T-cell (primary cell): ENCODE measurements at regions not wholly inside any gene's neighbourhood (a gene's known extent, or its start where the extent isn't known, plus 50 kb on each side); places are given as distances from the start of the nearest gene placed in this dataset.
A peak's percentile ranks its signal among the peaks of the same experiment; 100 is the strongest.

Experiments used
- ATAC-seq, 4 experiments: fragments of 200-7000 bp in 3 of 4; fragments of 150-1000 bp in 1 of 4; cut with Tn5 transposase; replicated peaks in 1 of 4; 1 replicate in 3 of 4; 2 replicates in 1 of 4; pipeline ENCODE4 v1.10.0; 2021; ENCODE audit warnings: moderate library complexity in 3 of 4, mild to moderate bottlenecking in 2 of 4, moderate number of reproducible peaks in 1 of 4
- CTCF ChIA-PET, 2 donors: fragments of 300-600 bp; sonication (Branson Sonifier 250); formaldehyde crosslinking; loops; one replicate each; lab custom pipeline; 2022; ENCODE audit warnings: antibody characterized with exemption in 2 of 2; lab: Charles Lee
- POLR2A ChIA-PET, 2 donors: fragments of 300-600 bp; sonication (Branson Sonifier 250); formaldehyde crosslinking; loops; one replicate each; lab custom pipeline; 2022; ENCODE audit warnings: antibody characterized with exemption in 2 of 2; lab: Charles Lee
- DNase-seq, 35 experiments: peaks; one replicate each; pipeline versions ENCODE4 v3.0.0 to v3.0.0-alpha.2; 2013 to 2023
- H3K27ac ChIP-seq: one replicate; pipeline ENCODE4 v1.5.1; 2013; ENCODE audit warnings: low read length
- H3K27me3 ChIP-seq, 2 experiments: replicated peaks in 1 of 2; 1 replicate in 1 of 2; 2 replicates in 1 of 2; pipeline versions ENCODE4 v1.6.1 to v1.7.0; 2013; ENCODE audit warnings: low read length in 1 of 2, mixed read lengths in 1 of 2; ENCODE audit not compliant: control insufficient read depth in 2 of 2, insufficient read depth in 2 of 2; ENCODE audit errors: extremely low read depth in 1 of 2
- H3K36me3 ChIP-seq, 2 donors: 1 replicate in 1 of 2; 2 replicates in 1 of 2; pipeline versions ENCODE4 v1.6.1 to v1.7.0; 2013; ENCODE audit warnings: low read length in 1 of 2; ENCODE audit not compliant: control insufficient read depth in 2 of 2, insufficient read depth in 1 of 2; ENCODE audit errors: extremely low read depth in 1 of 2
- H3K4me1 ChIP-seq, 2 experiments: 1 replicate in 1 of 2; 2 replicates in 1 of 2; pipeline versions ENCODE4 v1.6.1 to v1.7.0; 2013; ENCODE audit warnings: low read length in 2 of 2, mixed read lengths in 1 of 2; ENCODE audit not compliant: insufficient read depth in 2 of 2, control insufficient read depth in 1 of 2; ENCODE audit errors: extremely low read depth in 1 of 2
- H3K4me3 ChIP-seq, 2 donors: 1 replicate in 1 of 2; 2 replicates in 1 of 2; pipeline versions ENCODE4 v1.5.1 to v1.7.0; 2013; ENCODE audit warnings: mild to moderate bottlenecking in 2 of 2, low read length in 1 of 2, moderate library complexity in 1 of 2; ENCODE audit not compliant: control insufficient read depth in 1 of 2; ENCODE audit errors: extremely low read depth in 1 of 2
- H3K9me3 ChIP-seq: 2 replicates; pipeline ENCODE4 v1.7.0; 2013
- H3K27ac Mint-ChIP-seq, 2 donors: one replicate each; pipeline ENCODE4 v1.8.0; 2020 to 2021; ENCODE audit warnings: mild to moderate bottlenecking in 2 of 2, mixed read lengths in 2 of 2
- H3K27me3 Mint-ChIP-seq, 2 donors: one replicate each; pipeline ENCODE4 v1.8.0; 2021 to 2022; ENCODE audit warnings: mixed read lengths in 2 of 2
- H3K36me3 Mint-ChIP-seq: one replicate; pipeline ENCODE4 v1.8.0; 2021; ENCODE audit warnings: mixed read lengths
- H3K4me1 Mint-ChIP-seq, 3 donors: one replicate each; pipeline ENCODE4 v1.8.0; 2020 to 2022; ENCODE audit warnings: mixed read lengths in 3 of 3, mild to moderate bottlenecking in 1 of 3
- H3K4me3 Mint-ChIP-seq, 3 donors: one replicate each; pipeline ENCODE4 v1.8.0; 2020 to 2022; ENCODE audit warnings: mild to moderate bottlenecking in 3 of 3, mixed read lengths in 3 of 3, moderate library complexity in 3 of 3
- H3K9me3 Mint-ChIP-seq, 3 donors: one replicate each; pipeline ENCODE4 v1.8.0; 2020 to 2022; ENCODE audit warnings: mixed read lengths in 3 of 3
- WGBS: methylation state at CpG from one replicate; pipeline ENCODE4 v1.1.5; 2013; ENCODE audit warnings: missing lambda C conversion rate; ENCODE audit not compliant: insufficient coverage; 5-methylcytosine and 5-hydroxymethylcytosine counted together

DNA sequence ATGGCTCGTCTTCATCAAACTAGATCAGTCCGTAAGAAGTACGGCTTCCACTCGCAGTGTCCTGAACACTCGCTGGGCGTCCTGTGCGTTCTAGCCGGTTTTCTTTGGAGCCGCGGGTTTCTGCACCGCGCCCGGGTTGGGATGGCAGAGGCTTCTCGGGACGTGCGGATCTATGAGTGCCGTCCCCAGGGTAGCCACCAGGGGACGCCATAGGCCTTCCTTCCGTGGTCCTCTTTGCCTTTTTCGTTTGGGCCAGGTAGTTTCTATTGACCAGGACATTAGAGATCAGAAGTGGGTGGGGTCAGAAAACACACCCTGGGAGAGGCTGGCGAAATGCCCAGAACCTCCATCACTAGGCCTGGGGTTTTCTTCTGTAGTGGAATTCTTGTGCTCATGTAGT is 273.8 kb downstream of the FAM72C start:
- H3K27me3 Mint-ChIP-seq = peaks cover 0 to 79% of the 10 kb centered on the region in 2 donors
- H3K36me3 ChIP-seq = no peaks in the 10 kb centered on the region

DNA sequence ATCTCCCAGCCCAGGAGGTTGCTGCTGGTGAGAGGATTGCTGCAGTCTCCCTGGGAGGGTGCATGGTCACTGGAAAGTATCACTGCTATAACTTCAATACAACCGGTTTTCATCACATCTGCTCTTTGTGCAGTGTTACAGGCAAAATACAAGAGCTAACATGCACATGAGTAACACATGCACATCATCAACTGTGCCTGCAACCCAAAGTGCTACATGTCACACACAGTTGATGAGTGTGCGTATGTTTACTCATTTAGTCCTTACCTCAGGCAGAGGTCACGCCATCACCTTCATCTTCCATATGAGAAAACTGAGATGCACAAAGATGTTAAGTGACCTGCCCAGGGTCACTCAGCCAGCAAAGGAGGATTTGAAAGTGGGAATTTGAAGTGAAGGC is 277.7 kb downstream of the FAM72C start:
- peaks cover 4 to 54% of the 10 kb centered on the region in 2 experiments for H3K27me3 ChIP-seq
- Mint-ChIP-seq H3K9me3 (peaks cover 0 to 5% (median 0%) of the 10 kb centered on the region in 3 donors), H3K27ac (no peak overlapping the region), H3K36me3 (no peaks in the 10 kb centered on the region), H3K27me3 (peaks cover 0 to 88% of the 10 kb centered on the region in 2 donors), H3K4me1 (peaks cover 0 to 8% (median 5%) of the 10 kb centered on the region in 3 donors), H3K4me3 (no peak overlapping the region)
- DNase-seq (no peak), ATAC-seq (no peak)
- no peaks in the 10 kb centered on the region for H3K36me3 ChIP-seq
- no peaks in the 10 kb centered on the region for H3K9me3 ChIP-seq
- no peak overlapping the region for H3K27ac ChIP-seq
- CTCF ChIA-PET = no interaction called here
- POLR2A ChIA-PET = no interaction called here
- H3K4me3 ChIP-seq = no peak overlapping the region
- 60% methylated on average over 1 of the region's 3 CpGs for WGBS
- no peaks in the 10 kb centered on the region for H3K4me1 ChIP-seq

More for the DNA sequence above, 273.8 kb downstream of the FAM72C start:
- peak in 2 of 35 experiments; percentile 14 to 24 for DNase-seq
- Mint-ChIP-seq H3K9me3 (no peaks in the 10 kb centered on the region), H3K4me3 (no peak overlapping the region), H3K4me1 (peaks cover 0 to 12% (median 7%) of the 10 kb centered on the region in 3 donors), H3K27ac (no peak overlapping the region), H3K36me3 (no peaks in the 10 kb centered on the region)
- Histone ChIP-seq H3K4me3 (no peak overlapping the region), H3K27me3 (peaks cover 7 to 40% of the 10 kb centered on the region in 2 experiments), H3K9me3 (no peaks in the 10 kb centered on the region), H3K27ac (no peak overlapping the region), H3K4me1 (no peaks in the 10 kb centered on the region)
- CTCF ChIA-PET = no interaction called here
- POLR2A ChIA-PET = no interaction called here
- 10% methylated on average over 20 of the region's 21 CpGs for WGBS
- no peak for ATAC-seq

DNA sequence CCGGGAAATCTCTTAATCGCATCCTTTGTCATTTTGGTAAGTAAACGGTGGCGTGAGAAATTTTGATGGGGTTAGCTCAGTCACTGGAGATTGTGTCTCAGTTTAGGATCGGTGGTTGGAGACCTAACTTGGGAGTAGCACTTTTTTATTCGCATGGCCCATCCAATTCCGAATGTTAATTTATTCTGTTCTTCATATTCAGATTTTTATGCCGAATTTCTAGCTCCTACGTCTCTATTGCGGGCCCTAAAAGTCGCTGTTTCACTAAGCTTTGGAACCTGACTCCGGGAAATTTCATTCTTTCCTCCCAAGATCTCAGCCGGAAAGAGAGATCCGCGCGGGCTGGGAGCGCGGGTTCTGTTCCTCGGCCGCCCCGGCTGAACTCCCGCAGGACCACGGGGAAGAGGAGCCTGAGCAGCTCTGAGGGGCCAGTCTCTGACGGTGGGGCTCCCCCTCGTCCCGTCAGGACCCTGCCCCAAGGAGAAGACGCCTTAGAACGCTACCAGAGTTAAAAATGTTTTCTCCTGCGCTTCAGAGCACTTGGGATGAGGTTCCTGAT is 279.7 kb downstream of the FAM72C start:
- Histone ChIP-seq H3K4me3 (no peak overlapping the region), H3K36me3 (no peaks in the 10 kb centered on the region), H3K27ac (no peak overlapping the region), H3K9me3 (no peaks in the 10 kb centered on the region), H3K4me1 (no peaks in the 10 kb centered on the region), H3K27me3 (peaks cover 4 to 38% of the 10 kb centered on the region in 2 experiments)
- H3K27ac Mint-ChIP-seq = no peak overlapping the region
- CTCF ChIA-PET = no interaction called here
- DNase-seq = no peak
- no peaks in the 10 kb centered on the region for H3K36me3 Mint-ChIP-seq
- 15% methylated on average over 24 of the region's 29 CpGs for WGBS
- POLR2A ChIA-PET = no interaction called here
- peaks cover 0 to 5% (median 0%) of the 10 kb centered on the region in 3 donors for H3K9me3 Mint-ChIP-seq
- no peaks in the 10 kb centered on the region for H3K4me1 Mint-ChIP-seq
- no peak for ATAC-seq
- H3K27me3 Mint-ChIP-seq = peaks cover 0 to 70% of the 10 kb centered on the region in 2 donors
- no peak overlapping the region for H3K4me3 Mint-ChIP-seq

DNA sequence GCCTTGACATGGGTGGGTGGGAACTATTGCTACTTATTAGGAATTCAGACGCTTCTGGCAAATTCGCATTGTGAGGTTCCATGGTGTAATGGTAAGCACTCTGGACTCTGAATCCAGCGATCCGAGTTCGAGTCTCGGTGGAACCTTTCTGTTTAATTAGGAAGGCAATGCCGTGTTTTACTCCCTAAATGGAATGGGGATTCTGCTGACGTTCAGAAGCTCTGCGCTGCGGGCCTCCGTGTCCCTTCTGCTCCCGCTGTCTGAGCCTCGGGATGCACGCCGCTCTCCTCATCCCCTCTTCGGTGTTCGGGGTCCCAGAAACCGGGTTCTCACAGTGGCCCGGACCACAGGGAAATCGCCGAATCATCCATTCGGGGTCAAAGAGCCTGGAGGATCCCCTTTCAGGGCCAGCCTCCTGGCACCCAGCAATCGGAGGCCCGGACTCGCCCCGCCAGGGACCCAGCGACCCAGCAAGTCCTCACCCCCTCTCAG is 280.3 kb downstream of the FAM72C start:
- Mint-ChIP-seq H3K36me3 (no peaks in the 10 kb centered on the region), H3K27me3 (peaks cover 0 to 65% of the 10 kb centered on the region in 2 donors), H3K27ac (no peak overlapping the region), H3K4me3 (no peak overlapping the region), H3K4me1 (no peaks in the 10 kb centered on the region), H3K9me3 (peaks cover 0 to 5% (median 0%) of the 10 kb centered on the region in 3 donors)
- ATAC-seq (no peak), DNase-seq (no peak)
- CTCF ChIA-PET = no interaction called here
- whole genome bisulfite sequencing = 13% methylated on average over 25 of the region's 27 CpGs
- Histone ChIP-seq H3K27ac (no peak overlapping the region), H3K4me1 (no peaks in the 10 kb centered on the region), H3K9me3 (no peaks in the 10 kb centered on the region), H3K36me3 (no peaks in the 10 kb centered on the region), H3K4me3 (no peak overlapping the region), H3K27me3 (peaks cover 4 to 37% of the 10 kb centered on the region in 2 experiments)
- POLR2A ChIA-PET = no interaction called here

DNA sequence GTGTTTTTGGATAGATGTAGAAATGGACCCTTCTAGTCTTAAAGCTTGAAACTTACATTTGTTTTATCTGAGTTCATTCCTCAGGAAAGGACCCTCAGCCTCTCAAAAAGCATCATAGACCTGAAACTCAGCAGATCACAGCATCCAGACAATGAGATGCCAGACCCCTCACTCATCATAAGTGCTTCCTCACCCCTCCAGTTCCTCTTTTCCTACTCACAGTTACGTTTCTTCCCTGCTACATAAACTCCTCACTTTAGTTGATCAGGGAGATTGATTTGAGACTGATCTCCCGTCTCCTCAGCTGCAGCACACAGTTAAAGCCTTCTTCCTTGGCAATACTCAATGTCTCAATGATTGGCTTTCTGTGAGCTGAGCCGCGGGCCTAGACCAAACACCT is 282.0 kb downstream of the FAM72C start:
- H3K27ac ChIP-seq = no peak overlapping the region
- no peak for ATAC-seq
- H3K27me3 ChIP-seq = peaks cover 4 to 32% of the 10 kb centered on the region in 2 experiments
- ChIA-PET CTCF (no interaction called here), POLR2A (no interaction called here)
- no peaks in the 10 kb centered on the region for H3K4me1 Mint-ChIP-seq
- DNase-seq = no peak
- 0% methylated on average over 1 of the region's 4 CpGs for WGBS
- H3K4me3 ChIP-seq = no peak overlapping the region
- no peaks in the 10 kb centered on the region for H3K36me3 ChIP-seq
- no peak overlapping the region for H3K4me3 Mint-ChIP-seq
- no peaks in the 10 kb centered on the region for H3K9me3 ChIP-seq
- no peak overlapping the region for H3K27ac Mint-ChIP-seq
- H3K27me3 Mint-ChIP-seq = peaks cover 0 to 56% of the 10 kb centered on the region in 2 donors
- peaks cover 0 to 5% (median 0%) of the 10 kb centered on the region in 3 donors for H3K9me3 Mint-ChIP-seq
- no peaks in the 10 kb centered on the region for H3K36me3 Mint-ChIP-seq
- H3K4me1 ChIP-seq = no peaks in the 10 kb centered on the region

DNA sequence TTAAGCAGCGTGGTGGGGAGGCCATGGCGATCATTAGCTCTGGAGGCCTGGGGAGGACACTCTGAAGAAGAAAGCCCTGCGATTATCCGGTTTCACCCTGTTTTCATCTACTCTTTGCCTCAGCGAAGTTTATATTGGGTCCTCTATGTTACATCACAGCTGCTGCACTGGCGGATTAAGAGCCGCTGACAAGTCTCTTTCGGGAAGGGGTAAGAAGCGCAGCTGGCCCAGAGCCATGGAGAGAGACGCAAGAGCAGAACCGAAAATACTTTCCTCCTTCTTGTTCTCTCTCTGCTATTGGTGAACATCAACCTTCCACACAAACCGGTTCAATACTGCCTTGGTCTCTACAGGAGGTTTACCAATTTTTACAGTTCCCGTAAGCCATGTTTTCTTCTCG is 291.5 kb downstream of the FAM72C start:
- Mint-ChIP-seq H3K27me3 (peaks cover 0 to 17% of the 10 kb centered on the region in 2 donors), H3K4me1 (no peaks in the 10 kb centered on the region), H3K36me3 (no peaks in the 10 kb centered on the region), H3K27ac (no peak overlapping the region), H3K4me3 (no peak overlapping the region), H3K9me3 (peaks cover 0 to 9% (median 0%) of the 10 kb centered on the region in 3 donors)
- Histone ChIP-seq H3K9me3 (no peaks in the 10 kb centered on the region), H3K4me1 (no peaks in the 10 kb centered on the region), H3K36me3 (no peaks in the 10 kb centered on the region), H3K27me3 (peaks cover 0 to 20% of the 10 kb centered on the region in 2 experiments), H3K4me3 (no peak overlapping the region), H3K27ac (no peak overlapping the region)
- POLR2A ChIA-PET = no interaction called here
- ATAC-seq (no peak), DNase-seq (no peak)
- CTCF ChIA-PET = no interaction called here
- WGBS = 92% methylated on average over 12 of the region's 14 CpGs
